ENCODE measurements at regions not wholly inside any gene's neighbourhood (a gene's known extent, or its start where the extent isn't known, plus 50 kb on each side); places are given as distances from the start of the nearest gene placed in this dataset.
"Not testable (repeated sequence)": the region's sequence is repeated elsewhere in the genome, so short reads cannot be mapped to it uniquely, and the experiment has no call there.

- DNase-seq = no peak
Observed at GRCh38 chr20:48374991-48375595, 452.7 kb downstream of the PREX1 start.

GRCh38 chr20:48374031-48374907 is 453.5 kb downstream of the PREX1 start:
- not testable (repeated sequence) for DNase-seq

GRCh38 chr20:48373555-48373934 is 454.3 kb downstream of the PREX1 start:
- no peak for DNase-seq

GRCh38 chr20:48372851-48373554 is 454.8 kb downstream of the PREX1 start:
- DNase-seq = not testable (repeated sequence)

- DNase-seq = no peak
Observed at GRCh38 chr20:48371211-48371610, 456.6 kb downstream of the PREX1 start.

GRCh38 chr20:48368580-48369021 is 459.2 kb downstream of the PREX1 start:
- DNase-seq = not testable (repeated sequence)

GRCh38 chr20:48367541-48368358 is 460.0 kb downstream of the PREX1 start:
- DNase-seq = not testable (repeated sequence)

GRCh38 chr20:48366230-48366629 is 461.6 kb downstream of the PREX1 start:
- no peak for DNase-seq

GRCh38 chr20:48364688-48365421 is 462.9 kb downstream of the PREX1 start:
- DNase-seq = no peak

GRCh38 chr20:48364055-48364454 is 463.7 kb downstream of the PREX1 start:
- no peak for DNase-seq

GRCh38 chr20:48360342-48360975 is 467.3 kb downstream of the PREX1 start:
- DNase-seq = no peak

GRCh38 chr20:48359692-48360341 is 468.0 kb downstream of the PREX1 start:
- no peak for DNase-seq

GRCh38 chr20:48359055-48359390 is 468.8 kb downstream of the PREX1 start:
- DNase-seq = not testable (repeated sequence)

GRCh38 chr20:48358176-48359054 is 469.4 kb downstream of the PREX1 start:
- DNase-seq = no peak

GRCh38 chr20:48357714-48358113 is 470.1 kb downstream of the PREX1 start:
- no peak for DNase-seq

GRCh38 chr20:48354903-48355302 is 472.9 kb downstream of the PREX1 start:
- DNase-seq = no peak

- DNase-seq = no peak
Observed at GRCh38 chr20:48354320-48354876, 473.4 kb downstream of the PREX1 start.

- DNase-seq = no peak
Observed at GRCh38 chr20:48352628-48353027, 475.2 kb downstream of the PREX1 start.

- DNase-seq = no peak
Observed at GRCh38 chr20:48352042-48352441, 475.8 kb downstream of the PREX1 start.
